Choroid plexus epithelial cell (primary cell): ENCODE measurements at regions not wholly inside any gene's neighbourhood (a gene's known extent, or its start where the extent isn't known, plus 50 kb on each side); places are given as distances from the start of the nearest gene placed in this dataset.
"Not testable (repeated sequence)": the region's sequence is repeated elsewhere in the genome, so short reads cannot be mapped to it uniquely, and the experiment has no call there.

Experiments used
- DNase-seq: peaks from one replicate; pipeline ENCODE4 v3.0.0-alpha.2; 2010; ENCODE audit warnings: low read depth
- H3K4me3 ChIP-seq: 2 replicates; pipeline ENCODE4 v1.5.1; 2011; ENCODE audit warnings: low read depth, mild to moderate bottlenecking, control low read depth, low read length, moderate library complexity
- TF ChIP-seq, protein P1 (sequence below): conservative IDR thresholded peaks from 2 replicates; pipeline ENCODE4 v1.5.1; 2011; ENCODE audit warnings: low read depth, mild to moderate bottlenecking, control low read depth, inconsistent platforms, low read length, moderate library complexity

DNA sequence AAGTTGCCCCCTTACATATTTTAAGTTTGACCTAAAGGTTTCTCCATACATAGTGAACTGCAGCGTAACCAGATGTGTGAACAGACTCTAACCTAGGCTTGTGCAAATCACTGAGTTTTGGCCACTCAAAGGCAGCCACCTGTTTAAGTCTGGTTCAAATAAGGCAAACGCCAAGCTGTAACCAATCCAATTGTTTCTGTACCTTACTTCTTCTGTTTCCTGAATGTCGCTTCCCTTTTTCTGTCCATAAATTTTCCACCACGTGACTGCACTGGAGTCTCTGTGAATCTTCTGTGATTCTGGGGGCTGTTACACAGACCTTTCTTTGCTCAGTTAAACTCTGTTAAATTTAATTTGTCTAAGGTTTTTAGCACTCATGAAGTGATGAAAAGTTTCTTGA is 618.8 kb downstream of the GLUD2 start:
- H3K4me3 ChIP-seq: no peak overlapping the region
- TF ChIP-seq, protein P1, sequence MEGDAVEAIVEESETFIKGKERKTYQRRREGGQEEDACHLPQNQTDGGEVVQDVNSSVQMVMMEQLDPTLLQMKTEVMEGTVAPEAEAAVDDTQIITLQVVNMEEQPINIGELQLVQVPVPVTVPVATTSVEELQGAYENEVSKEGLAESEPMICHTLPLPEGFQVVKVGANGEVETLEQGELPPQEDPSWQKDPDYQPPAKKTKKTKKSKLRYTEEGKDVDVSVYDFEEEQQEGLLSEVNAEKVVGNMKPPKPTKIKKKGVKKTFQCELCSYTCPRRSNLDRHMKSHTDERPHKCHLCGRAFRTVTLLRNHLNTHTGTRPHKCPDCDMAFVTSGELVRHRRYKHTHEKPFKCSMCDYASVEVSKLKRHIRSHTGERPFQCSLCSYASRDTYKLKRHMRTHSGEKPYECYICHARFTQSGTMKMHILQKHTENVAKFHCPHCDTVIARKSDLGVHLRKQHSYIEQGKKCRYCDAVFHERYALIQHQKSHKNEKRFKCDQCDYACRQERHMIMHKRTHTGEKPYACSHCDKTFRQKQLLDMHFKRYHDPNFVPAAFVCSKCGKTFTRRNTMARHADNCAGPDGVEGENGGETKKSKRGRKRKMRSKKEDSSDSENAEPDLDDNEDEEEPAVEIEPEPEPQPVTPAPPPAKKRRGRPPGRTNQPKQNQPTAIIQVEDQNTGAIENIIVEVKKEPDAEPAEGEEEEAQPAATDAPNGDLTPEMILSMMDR: no peak
- no peak for DNase-seq

DNA sequence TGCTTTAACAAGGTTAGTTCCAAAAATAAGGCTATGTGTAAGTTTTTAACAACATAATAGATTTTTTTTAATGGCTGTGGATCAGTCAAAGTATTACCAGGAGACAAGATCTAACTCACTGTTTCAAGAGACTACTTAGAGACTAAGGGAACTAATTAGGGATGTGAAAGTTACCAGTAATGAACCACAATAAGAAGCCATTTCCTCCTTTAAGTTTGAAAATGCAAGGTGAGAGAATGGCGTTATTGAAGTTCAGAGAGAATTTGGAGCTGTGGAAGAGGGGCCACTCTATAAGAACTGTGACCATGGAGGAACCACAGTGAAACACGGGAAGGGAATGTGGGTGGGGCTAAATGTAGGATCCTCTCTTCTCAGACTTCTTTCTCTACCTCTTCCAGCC is 624.2 kb downstream of the GLUD2 start:
- no peak for DNase-seq
- TF ChIP-seq, protein P1: no peak

DNA sequence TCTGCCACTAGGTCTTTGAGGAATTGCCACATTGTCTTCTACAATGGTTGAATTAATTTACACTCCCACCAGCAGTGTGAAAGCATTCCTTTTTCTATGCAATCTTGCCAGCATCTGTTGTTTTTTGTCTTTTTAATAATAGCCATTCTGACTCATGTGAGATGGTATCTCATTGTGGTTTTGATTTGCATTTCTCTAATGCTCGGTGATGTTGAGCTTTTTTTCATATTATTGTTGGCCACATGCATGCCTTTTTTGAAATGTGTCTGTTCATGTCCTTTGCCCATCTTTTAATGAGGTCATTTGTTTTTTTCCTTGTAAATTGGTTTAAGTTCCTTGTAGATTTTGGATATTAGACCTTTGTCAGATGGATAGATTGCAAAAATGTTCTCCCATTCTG is 661.8 kb downstream of the GLUD2 start:
- DNase-seq: peak; percentile 35

More for the DNA sequence above, 624.2 kb downstream of the GLUD2 start:
- no peak overlapping the region for H3K4me3 ChIP-seq

DNA sequence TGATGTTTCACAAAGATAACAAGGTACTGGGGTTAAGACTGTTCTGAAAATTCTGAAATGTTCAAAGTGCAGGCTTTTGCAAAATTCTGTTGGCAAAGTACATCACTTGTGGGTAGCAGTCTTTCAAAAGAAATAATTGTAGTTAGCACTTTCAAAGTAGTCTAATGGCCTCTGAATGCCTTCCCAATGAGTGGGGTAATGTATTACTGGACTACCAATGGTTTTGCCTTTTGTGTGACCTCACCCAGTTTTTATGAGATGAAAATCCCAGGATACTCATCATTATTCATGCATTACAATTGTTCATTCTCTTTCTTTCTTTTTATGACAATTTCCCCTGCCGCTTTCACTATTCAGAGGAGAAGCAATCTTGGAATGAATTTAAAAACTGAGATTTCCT is 686.1 kb downstream of the GLUD2 start:
- TF ChIP-seq, protein P1: no peak
- DNase-seq: no peak
- no peak overlapping the region for H3K4me3 ChIP-seq

More for the DNA sequence above, 661.8 kb downstream of the GLUD2 start:
- H3K4me3 ChIP-seq: not testable (repeated sequence)

DNA sequence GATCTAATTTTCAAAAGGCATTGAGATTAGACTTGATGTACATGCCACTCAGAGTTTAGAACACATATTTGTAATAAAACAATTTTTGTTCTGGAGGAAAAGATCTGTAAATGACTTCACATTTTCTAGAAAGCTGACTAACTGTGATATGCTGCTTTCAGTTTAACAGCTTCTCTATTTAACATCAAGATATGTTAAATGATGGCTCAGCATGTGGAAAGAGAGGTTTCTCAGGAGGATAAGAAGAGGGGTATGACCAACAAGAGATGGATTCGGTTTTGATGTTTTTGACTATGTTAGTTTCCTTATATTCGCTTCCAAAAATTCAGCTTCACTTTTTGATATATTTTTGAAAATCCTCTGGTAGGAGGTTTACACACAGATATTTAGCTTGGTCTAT is 698.7 kb downstream of the GLUD2 start:
- no peak for DNase-seq
- no peak overlapping the region for H3K4me3 ChIP-seq
- TF ChIP-seq, protein P1: no peak

DNA sequence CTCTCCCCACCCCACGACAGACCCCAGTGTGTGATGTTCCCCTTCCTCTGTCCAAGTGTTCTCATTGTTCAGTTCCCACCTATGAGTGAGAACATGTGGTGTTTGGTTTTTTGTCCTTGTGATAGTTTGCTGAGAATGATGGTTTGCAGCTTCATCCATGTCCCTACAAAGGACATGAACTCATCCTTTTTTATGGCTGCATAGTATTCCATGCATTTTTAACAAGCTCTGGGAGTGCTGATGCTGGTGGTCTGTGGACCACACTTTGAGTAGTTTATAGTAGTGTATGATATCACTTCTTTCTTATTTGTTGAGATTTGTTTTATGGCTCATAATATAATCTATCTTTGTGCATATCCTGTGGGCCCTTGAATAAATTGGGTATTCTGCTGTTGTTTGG is 706.2 kb downstream of the GLUD2 start:
- DNase-seq, H3K4me3 ChIP-seq: not testable (repeated sequence)

DNA sequence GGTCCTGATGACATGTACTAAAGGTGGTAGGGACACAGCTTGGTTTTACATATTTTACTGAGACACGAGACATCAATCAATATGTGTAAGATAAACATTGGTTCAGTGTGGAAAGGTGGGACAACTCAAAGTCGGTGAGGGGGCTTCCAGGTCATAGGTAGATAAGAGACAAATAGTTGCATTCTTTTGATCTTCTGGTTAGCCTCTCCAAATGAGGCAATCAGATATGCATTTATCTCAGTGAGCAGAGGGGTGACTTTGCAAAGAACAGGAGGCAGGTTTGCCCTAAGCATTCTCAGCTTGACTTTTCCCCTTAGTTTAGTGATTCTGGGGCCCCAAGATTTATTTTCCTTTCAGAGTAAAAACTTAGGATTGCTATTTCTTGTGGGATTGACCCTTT is 706.9 kb downstream of the GLUD2 start:
- no peak for DNase-seq
- TF ChIP-seq, protein P1: no peak
- H3K4me3 ChIP-seq: no peak overlapping the region

DNA sequence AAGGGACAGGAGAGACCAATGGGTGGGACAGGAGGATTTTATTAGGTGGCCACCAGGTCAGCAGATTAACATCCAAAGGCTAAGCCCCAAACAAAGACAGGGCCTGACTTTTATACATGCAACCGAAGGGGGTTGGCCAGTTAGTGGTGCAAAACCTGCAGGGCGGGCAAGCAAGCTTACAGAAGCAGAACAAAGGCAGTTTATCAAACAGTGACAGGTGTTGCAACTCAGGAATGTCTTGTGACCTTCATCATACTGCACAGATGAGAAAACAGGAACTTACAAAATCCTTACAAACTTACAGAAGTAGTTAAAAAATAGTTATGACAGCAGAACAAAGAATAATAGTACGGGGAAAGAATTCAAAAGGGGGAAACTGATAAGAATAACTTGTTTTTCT is 708.1 kb downstream of the GLUD2 start:
- TF ChIP-seq, protein P1: no peak
- H3K4me3 ChIP-seq: no peak overlapping the region
- no peak for DNase-seq
